MM.1S (cell line): ENCODE measurements at regions not wholly inside any gene's neighbourhood (a gene's known extent, or its start where the extent isn't known, plus 50 kb on each side); places are given as distances from the start of the nearest gene placed in this dataset.

Experiments
- EZH2 ChIP-seq: fragments of 300-600 bp; sonication (generic); optimal IDR thresholded peaks from 2 replicates; pipeline ENCODE3; 2017; ENCODE audit warnings: low read depth, mild to moderate bottlenecking, antibody characterized with exemption, low read length, mixed read lengths
- EZH2phosphoT487 ChIP-seq: fragments of 300-600 bp; sonication (generic); IDR thresholded peaks from 2 replicates; pipeline ENCODE4 v1.6.1; 2018; ENCODE audit warnings: antibody characterized with exemption, low read length

DNA sequence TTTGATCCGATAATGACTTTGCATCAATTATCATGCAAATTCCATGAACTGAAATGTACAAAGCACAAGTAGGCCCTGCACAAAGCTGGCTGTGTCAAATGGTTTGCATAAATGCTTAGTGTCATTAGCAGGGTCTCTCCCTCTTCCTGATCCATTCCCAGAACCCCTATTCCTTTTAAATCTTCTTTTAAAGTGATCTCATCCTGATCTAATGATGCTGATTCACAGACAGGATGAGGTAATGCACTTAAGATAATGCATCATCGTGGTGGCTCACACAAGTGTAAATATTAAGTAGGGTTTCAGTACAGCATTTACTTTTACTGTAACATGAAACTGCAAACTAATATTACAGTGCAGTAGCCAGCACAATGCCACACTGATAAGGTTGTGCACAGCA is 304.8 kb upstream of the SOX11 start:
- TF ChIP-seq EZH2phosphoT487 (no peak), EZH2 (no peak)
